SW480 (cell line): ENCODE measurements at regions not wholly inside any gene's neighbourhood (a gene's known extent, or its start where the extent isn't known, plus 50 kb on each side); places are given as distances from the start of the nearest gene placed in this dataset.
"Not testable (repeated sequence)": the region's sequence is repeated elsewhere in the genome, so short reads cannot be mapped to it uniquely, and the experiment has no call there.

Experiments
- DNase-seq: peaks from one replicate; pipeline ENCODE4 v3.0.0-alpha.2; 2016; ENCODE audit warnings: low spot score

DNA sequence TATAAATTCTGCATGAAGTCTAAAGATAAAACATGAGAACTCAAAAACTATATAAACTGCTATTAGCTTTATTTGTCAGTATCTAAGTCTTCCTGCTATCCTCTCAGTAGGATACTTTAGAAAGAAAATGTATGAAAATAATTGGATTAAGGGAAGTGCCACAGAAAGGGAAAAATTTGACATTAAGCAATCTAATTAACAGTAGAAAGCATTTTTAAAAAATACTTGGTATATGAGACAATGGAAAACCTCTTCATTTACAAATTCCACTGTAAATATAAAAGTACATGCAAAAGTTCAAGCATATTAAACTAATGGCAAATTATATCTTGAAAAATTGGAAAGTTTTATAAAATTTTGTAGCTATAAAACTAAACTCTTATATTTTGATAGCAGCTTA, 518.6 kb upstream of the NUDT12 start:
- DNase-seq, result no peak

DNA sequence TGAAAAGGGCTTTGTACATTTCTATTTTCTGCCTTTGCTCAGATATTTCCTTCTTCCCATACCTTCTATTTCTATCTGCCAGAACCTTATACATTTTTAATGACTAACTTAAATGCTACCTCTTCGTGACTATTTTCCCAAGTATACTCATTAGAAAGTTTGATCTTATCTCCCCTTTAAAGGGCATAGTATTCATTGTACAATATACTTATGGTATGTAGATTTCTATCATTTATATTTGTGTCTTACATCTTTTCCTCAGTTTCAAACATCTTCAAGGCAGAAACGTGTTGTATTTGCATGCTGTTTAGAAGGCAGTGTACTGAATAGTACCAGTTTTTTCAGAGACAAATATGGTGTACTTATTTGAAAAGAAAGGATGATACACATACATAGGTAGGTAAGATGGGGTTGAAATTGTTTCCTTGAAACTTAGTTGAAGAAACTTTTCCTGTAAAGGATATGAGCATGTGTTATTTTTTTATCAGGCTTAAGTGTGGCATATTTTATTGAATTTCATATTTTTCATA, 518.1 kb upstream of the NUDT12 start:
- no peak for DNase-seq

DNA sequence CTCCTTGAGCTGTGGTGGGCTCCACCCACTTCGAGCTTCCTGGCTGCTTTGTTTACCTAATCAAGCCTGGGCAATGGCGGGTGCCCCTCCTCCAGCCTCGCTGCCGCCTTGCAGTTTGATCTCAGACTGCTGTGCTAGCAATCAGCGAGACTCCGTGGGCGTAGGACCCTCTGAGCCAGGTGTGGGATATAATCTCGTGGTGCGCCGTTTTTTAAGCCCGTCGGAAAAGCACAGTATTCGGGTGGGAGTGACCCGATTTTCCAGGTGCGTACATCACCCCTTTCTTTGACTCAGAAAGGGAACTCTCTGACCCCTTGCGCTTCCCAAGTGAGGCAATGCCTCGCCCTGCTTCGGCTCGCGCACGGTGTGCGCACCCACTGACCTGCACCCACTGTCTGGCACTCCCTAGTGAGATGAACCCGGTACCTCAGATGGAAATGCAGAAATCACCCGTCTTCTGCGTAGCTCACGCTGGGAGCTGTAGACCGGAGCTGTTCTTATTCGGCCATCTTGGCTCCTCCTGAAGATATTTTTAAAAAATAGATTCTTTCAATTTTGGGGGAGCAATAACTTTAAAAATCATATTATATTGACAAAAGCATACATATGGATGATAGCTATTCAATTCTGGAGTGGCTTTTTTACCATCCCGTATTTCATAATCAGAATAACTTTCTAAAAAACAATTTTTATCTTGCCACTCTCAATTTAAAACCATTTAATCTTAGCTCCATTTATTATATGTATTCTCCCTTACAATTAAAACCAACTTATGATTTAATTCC, 517.5 kb upstream of the NUDT12 start:
- DNase-seq, result not testable (repeated sequence)

DNA sequence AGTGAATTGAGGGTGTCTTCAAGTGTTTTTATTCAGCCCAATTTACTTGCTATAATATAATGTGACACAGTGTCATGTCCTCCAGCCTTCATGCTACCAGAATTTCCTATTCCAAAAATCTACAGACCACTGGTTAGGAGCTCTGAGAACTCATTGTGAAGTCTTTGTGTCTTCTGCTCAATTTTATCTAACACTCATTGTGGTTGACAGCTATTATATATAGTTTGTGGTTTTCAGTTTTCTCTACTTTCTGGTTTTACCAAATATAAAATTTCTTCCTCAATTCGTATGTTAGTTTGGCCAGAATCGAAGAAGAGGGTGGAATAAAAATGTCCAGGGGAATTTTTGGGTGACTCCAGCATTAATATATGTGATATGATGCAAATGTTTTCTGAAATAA, 509.3 kb upstream of the NUDT12 start:
- DNase-seq, result no peak

DNA sequence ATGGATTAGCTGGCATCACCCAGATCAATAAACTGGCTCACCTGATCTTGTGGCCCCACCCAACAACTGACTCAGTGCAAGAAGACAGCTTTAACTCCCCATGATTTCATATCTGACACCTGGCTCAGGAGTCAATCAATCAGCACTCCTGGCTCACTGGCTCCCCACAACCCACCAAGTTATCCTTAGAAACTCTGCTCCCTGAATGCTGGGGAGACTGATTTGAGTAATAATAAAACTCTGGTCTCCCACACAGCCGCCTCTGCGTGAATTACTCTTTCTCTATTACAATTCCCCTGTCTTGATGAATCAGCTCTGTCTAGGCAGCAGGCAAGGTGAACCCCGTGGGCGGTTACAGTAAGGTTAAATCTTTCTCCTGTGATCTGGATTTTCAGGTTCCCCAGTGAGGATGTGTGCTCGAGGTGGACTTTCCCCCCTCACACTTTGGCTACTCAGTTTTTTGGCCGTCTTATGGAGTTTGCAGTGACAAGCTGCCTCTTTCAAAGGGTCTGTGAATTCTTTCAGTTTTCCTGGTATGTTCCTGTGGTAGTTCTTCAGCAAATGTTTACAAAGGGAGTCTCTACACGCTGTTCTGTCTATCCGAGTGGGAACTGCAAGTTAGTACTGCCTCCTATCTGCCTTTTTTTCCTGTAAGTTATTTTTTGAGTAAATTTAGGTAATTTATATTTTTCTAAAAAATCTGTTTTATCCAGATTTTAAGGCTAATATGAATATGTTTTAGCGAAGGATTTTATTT, 500.2 kb upstream of the NUDT12 start:
- no peak for DNase-seq

DNA sequence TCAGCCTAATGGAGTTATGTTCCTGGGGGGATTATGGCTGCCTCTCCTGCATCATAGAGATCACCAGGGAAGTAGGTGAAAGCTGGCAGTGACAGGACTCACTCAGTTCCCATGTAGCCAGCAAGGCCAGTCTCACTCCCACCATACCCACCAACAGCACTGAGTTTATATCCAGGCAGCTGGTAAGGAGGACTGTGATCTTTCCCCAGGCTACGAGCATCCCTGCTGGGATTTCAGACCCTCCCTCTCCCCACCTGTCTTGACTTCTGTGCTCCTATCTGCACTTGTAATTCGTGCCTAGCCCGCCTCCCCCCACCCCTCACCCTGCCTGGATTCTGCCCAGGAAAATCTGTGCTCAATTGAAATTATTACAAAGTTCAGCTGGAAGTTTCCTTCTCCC, 499.1 kb upstream of the NUDT12 start:
- no peak for DNase-seq

DNA sequence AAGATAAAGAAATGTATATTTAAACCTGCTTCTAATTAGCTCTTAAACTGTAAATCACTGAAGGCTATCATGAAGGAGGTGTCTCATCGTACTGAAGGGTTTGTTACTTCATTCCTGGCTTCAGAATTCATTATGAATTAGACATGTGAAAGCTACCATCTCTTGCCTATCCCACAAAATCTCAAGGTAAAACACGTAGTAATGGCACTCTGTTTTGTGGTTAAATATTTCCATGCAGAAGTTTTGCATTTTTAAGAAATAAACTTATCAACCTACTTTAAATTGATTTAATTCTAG, 490.7 kb upstream of the NUDT12 start:
- no peak for DNase-seq

DNA sequence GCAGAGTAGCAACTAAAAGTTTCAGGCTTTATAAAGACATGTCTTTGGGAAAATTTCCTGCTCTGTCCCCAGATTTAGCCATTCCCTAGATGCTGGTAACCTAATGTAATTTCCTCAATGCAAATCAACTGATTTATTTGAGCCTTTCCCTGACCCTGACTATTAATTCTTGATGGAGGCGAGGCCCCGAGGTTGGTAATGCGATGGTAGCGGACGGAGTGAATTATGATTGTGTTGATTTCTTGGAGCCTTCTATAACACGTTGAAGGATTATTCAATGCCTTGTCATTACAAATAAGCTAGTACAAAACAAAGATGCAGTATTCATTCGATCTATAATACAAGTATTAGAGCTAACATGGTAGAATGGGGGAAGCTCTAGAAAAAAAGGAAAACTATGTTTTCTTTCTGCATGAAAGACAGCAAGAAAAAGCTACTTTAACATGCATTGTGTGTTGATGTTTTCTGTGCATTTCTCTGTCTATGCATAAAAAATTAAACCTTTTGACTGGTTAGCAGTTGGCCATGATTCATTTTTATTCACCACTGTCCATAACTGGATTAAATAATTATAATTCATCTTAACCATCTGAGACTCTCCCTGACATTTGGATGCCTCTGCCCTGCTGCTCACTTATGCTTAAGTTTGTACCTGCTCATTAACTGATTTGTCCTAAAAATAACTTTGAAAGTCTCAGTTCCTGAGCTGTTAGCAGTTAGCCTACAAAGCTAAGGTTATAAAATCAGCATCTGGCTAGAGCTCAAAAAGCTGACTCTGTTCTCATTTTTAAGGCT, 490.2 kb upstream of the NUDT12 start:
- no peak for DNase-seq

DNA sequence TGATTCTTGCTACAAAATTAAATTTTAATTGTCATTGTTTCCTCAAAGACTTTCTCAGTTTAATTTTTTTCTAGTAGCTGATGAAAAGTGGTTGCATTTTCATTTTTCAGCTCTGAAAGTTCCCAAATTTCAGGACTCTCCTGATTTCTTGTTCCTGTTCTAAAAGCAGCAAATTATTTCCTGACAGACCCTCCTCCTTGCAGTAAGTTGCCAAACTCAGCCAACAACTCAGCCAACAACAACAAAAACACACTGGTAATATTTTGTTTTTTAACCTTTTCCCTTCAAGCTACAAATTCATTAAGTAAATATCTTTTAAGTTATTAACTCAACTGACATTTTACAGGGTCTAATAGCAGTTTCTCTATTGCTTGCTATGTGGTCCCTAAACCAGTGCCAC, 487.8 kb upstream of the NUDT12 start:
- DNase-seq, result no peak

DNA sequence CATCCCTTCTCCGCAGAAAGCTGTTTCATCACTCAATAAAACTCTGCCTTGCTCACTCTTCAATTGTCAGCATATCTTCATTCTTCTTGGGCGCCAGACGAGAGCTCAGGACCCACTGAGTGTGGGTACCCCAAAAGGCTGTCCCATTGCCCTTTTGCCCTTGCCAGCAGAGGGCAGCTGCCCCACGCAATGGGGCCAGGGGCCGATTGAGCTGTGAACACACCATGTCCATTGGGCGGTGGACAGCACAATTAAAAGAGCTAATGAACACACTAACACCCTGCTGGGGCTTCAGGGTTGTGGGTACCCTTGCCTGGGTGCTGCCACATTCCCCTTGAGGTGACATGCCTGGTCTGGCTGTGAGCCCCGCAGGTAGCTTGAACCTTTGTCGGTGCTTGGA, 487.2 kb upstream of the NUDT12 start:
- DNase-seq, result no peak

DNA sequence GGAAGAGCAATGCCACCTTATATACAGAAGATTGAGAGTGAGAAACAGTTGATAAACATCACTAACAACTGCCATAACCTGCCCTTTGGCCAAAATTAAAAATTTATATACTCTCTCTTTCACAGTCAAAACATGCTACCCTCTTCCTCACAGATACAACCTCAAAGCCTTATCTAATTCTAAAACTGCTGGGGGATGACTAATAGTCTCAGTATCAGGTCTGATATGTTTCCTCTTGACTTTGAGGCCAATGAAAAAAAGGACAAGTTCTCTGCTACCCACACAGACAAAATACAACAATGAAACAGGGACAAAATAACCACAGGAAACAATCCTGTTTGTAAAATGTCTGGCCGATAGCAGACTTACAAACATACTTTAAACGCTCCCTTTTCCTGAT, 485.6 kb upstream of the NUDT12 start:
- DNase-seq, result no peak

DNA sequence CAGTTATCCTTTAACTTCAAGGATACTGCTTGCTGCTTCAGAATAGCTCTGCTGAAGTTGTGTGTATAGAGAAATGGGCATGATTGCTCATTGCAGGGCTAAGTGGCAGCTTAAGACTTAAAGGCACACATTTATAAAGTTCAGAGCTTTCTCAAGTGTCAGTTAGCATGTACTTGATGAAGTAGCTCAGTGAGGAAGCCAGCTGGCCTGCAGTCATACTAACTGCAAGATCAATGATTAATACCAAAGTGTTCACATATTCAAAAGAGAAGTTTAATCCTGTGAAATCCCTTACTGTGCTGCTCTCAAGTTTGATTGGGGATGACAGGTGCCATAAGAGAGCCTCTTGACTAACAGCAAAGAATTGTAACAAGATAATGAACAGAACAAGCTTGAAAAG, 483.4 kb upstream of the NUDT12 start:
- DNase-seq, result no peak

DNA sequence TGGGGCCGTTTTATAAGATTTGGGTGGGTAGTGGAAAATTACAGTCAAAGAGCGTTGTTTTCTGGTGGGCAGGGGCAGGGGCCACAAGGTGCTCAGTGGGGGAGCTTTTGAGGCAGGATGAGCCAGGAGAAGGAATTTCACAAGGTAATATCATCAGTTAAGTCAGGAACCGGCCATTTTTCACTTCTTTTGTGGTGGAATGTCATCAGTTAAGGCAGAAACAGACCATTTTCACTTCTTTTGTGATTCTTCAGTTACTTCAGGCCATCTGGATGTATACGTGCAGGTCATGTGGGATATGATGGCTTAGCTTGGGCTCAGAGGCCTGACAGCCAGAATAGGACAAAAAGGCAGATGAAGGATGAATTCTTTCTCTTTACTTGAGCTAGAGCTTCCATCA, 477.3 kb upstream of the NUDT12 start:
- not testable (repeated sequence) for DNase-seq

DNA sequence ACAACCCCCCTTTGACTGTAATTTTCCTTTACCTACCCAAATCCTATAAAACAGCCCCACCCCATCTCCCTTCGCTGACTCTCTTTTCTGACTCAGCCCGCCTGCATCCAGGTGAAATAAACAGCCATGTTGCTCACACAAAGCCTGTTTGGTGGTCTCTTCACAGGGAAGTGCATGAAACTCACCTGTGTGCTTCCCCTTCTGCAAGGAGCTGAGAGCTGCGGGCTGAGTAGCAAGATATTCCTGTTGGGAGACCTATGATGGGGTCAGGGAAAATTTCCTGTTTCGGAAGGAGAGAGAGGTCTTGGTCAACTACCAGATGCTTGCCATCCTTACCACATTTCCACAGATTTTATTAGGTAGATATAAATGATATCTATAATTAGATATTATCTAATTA, 474.5 kb upstream of the NUDT12 start:
- not testable (repeated sequence) for DNase-seq

DNA sequence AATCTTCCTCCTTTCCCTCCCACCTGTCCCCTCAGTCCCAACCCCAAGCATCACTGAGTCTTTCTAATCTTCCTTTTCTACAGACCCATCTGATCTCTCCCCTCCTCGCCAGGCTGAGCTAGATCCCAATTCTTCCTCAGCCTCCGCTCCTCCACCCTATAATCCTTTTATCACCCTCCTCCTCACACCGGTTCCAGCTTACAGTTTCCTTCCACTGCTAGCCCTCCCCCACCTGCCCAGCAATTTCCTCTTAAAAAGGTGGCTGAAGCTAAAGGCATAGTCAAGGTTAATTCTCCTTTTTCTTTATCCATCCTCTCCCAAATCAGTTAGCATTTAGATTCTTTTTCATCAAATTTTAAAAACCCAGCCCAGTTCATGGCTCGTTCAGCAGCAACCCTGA, 470.6 kb upstream of the NUDT12 start:
- not testable (repeated sequence) for DNase-seq

DNA sequence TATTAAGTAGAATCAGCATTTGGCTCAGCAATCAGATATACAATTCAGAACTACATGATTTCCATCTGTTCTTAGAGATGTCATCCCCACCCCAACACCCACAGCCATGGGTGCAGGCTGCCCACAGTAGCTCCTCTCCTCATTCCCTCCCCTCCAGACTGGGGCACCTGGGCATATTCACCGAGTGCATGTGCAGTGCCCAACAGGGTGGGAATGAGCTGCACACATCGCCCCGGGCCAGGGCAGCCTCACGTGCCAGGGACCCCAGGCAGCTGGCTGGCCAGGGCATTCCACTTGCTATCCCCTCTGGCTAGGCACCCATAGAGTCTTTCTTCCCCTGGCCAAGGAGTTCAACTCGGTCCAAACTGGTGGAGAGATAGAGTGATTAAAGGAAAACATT, 461.9 kb upstream of the NUDT12 start:
- DNase-seq, result no peak

DNA sequence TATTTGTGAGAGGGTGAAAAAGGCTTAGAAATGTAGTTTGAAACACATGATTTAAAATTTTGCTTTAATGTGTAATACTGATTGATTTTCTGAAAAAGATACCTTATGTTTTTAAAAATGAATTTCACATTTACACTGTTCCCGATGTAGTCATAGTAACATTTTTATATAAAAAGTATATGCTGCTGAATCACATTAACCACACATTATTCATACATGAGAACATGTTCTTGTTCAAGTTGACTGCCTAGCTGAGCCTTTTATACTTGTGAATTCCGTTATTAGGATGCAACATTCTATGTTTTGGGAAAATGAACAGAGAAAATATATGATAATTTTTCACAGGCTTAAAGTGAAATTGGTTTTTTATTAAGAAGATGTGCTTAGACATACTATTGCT, 461.1 kb upstream of the NUDT12 start:
- DNase-seq, result no peak

DNA sequence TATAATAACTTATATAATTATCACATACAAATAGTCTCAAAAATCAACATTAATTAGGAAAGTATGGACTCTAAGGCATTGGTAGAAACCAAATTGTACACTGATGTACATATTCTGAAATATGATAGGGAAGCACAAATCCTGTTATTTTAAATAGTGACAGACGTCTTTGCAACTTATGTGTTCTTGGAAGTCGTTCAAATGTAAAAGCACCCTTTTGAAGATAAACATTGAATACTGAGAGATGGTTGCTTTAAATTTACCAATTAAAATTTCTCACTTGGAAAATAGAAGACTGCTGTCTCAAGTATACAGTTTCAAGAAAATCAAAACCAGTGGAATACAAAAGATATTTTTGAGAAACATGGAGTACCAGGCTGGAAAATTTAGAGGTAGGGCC, 457.4 kb upstream of the NUDT12 start:
- no peak for DNase-seq

DNA sequence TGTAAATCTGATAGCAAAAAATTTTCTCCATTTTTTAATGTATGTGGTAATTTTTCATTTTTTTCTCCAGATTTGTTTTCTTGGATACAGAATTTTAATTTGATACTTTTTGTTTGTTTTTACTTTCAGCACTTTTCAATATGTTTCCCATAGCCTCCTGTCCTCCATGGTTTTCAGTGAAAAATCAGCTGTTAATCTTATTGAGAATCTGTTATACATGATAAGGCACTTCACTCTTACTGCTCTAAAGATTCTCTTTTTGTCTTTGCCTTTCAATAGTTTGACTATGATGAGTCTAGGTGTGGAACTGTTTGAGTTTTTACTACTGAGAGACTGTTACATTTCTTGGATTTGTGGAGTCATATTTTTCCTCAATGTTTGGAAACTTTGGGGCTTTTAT, 455.7 kb upstream of the NUDT12 start:
- DNase-seq, result peak; percentile 19

DNA sequence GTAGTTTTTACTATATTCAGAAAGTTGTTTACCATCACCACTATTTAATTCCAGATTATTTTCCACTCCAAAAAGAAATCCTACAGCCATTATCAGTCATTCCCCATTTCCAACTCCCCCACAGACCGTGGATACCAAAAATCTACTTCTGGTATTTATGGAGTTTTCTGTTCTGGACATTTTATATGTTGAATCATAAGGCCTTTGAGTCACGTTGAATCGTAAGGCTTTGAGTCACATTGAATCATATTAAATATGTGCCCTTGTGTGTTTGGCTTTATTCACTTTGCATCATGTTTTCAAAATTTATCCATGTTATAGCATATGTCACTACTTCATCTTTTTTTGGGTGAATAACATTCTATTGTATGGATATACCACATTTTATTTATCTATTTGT, 454.1 kb upstream of the NUDT12 start:
- DNase-seq, result no peak

DNA sequence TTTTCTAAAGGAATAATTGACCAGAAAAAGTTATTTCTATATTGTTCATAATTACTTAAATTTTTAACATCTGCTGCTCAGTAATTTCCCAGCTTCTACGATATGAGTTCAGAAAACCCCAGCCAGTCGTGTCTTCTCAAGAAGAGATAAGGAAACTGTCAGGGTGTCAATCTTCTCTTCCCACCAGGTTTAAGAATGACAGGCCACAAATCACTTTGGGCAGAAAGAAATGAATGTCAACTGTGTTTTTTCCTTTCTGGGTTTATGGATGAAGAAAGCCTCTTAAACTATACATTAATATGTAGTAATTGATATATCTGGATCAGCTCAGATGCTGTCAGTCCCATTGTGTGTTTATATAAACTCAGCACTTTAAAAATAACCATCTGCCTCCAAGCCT, 453.2 kb upstream of the NUDT12 start:
- DNase-seq, result no peak

DNA sequence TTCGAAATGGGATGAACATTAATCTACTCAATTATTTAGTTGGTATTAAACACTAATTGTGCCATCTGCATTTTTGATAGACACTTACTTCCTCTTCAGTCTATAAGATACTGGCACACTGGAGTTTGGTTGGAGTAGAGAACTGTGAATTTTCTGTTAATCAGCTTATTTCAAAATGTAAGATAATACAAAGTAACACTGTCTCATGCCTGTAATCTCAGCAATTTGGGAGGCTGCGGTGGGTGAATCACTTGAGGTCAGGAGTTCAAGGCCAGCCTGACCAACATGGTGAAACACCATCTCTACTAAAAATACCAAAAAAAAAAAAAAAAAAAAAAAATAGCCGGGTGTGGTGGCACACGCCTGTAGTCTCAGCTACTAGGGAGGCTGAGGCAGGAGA, 440.2 kb upstream of the NUDT12 start:
- DNase-seq, result not testable (repeated sequence)

DNA sequence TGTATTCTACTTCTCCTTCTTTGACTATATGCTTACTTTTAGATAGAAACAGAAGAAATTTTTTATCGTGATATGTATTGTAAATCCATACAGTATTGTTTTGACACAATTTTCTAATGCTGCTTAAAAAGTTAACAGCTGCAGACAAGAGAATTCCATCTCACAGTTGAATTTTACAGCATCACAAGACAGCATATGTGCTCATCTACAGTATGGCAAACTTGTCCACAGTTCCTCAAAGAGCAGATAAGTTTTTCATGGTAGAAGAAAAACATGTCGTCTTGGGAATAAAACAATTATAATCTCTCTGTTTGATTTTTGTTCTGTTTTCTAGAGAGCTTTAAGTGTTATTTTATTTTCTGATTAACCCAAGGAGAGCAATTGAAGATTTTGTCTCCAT, 438.5 kb upstream of the NUDT12 start:
- no peak for DNase-seq
